GM19240 (cell line): ENCODE measurements at regions not wholly inside any gene's neighbourhood (a gene's known extent, or its start where the extent isn't known, plus 50 kb on each side); places are given as distances from the start of the nearest gene placed in this dataset.

ENCODE experiments used
- DNase-seq: peaks from one replicate; pipeline ENCODE4 v3.0.0; 2011; ENCODE audit warnings: low spot score; ENCODE audit not compliant: insufficient read length

GRCh38 chr7:79722217-79722616 is 268.8 kb upstream of the MAGI2 start:
- DNase-seq, result no peak

- DNase-seq, result no peak
Measured at GRCh38 chr7:79719216-79719615, 265.7 kb upstream of the MAGI2 start.

GRCh38 chr7:79716329-79716728 is 262.9 kb upstream of the MAGI2 start:
- no peak for DNase-seq

GRCh38 chr7:79714081-79714480 is 260.6 kb upstream of the MAGI2 start:
- no peak for DNase-seq

GRCh38 chr7:79713276-79713675 is 259.8 kb upstream of the MAGI2 start:
- no peak for DNase-seq

GRCh38 chr7:79711660-79712059 is 258.2 kb upstream of the MAGI2 start:
- DNase-seq, result no peak

GRCh38 chr7:79709574-79710409 is 256.3 kb upstream of the MAGI2 start:
- DNase-seq, result no peak

- DNase-seq, result no peak
Measured at GRCh38 chr7:79702116-79702515, 248.6 kb upstream of the MAGI2 start.

GRCh38 chr7:79692015-79692414 is 238.5 kb upstream of the MAGI2 start:
- no peak for DNase-seq

GRCh38 chr7:79691074-79691473 is 237.6 kb upstream of the MAGI2 start:
- no peak for DNase-seq

GRCh38 chr7:79684384-79684783 is 230.9 kb upstream of the MAGI2 start:
- DNase-seq, result no peak

GRCh38 chr7:79683916-79684315 is 230.4 kb upstream of the MAGI2 start:
- no peak for DNase-seq

- no peak for DNase-seq
Measured at GRCh38 chr7:79683185-79683890, 229.9 kb upstream of the MAGI2 start.

GRCh38 chr7:79681454-79681853 is 228.0 kb upstream of the MAGI2 start:
- no peak for DNase-seq

- no peak for DNase-seq
Measured at GRCh38 chr7:79673969-79674368, 220.5 kb upstream of the MAGI2 start.

- no peak for DNase-seq
Measured at GRCh38 chr7:79673421-79673820, 220.0 kb upstream of the MAGI2 start.

- no peak for DNase-seq
Measured at GRCh38 chr7:79668292-79668691, 214.8 kb upstream of the MAGI2 start.

GRCh38 chr7:79666472-79666871 is 213.0 kb upstream of the MAGI2 start:
- no peak for DNase-seq

- DNase-seq, result no peak
Measured at GRCh38 chr7:79664884-79665676, 211.6 kb upstream of the MAGI2 start.

- DNase-seq, result no peak
Measured at GRCh38 chr7:79658304-79658703, 204.8 kb upstream of the MAGI2 start.

- no peak for DNase-seq
Measured at GRCh38 chr7:79653136-79653631, 199.7 kb upstream of the MAGI2 start.

- DNase-seq, result no peak
Measured at GRCh38 chr7:79652619-79653018, 199.2 kb upstream of the MAGI2 start.
